ENCODE measurements at regions not wholly inside any gene's neighbourhood (a gene's known extent, or its start where the extent isn't known, plus 50 kb on each side); places are given as distances from the start of the nearest gene placed in this dataset.

GRCh38 chr12:40474630-40475029 is 217.6 kb upstream of the CNTN1 start:
- no peak for TF ChIP-seq CTCF (IDR thresholded peaks at IDR 0.05)
- no peak for TF ChIP-seq POLR2A (IDR thresholded peaks at IDR 0.05)
